ENCODE measurements at regions not wholly inside any gene's neighbourhood (a gene's known extent, or its start where the extent isn't known, plus 50 kb on each side); places are given as distances from the start of the nearest gene placed in this dataset.
A peak's percentile ranks its signal among the peaks of the same experiment; 100 is the strongest.

GRCh38 chr4:123575291-123575690 is 178.7 kb downstream of the SPRY1 start:
- DNase-seq, result no peak

GRCh38 chr4:123577225-123577906 is 180.8 kb downstream of the SPRY1 start:
- DNase-seq, result no peak

- no peak for DNase-seq
Measured at GRCh38 chr4:123578276-123579029, 181.9 kb downstream of the SPRY1 start.

DNA sequence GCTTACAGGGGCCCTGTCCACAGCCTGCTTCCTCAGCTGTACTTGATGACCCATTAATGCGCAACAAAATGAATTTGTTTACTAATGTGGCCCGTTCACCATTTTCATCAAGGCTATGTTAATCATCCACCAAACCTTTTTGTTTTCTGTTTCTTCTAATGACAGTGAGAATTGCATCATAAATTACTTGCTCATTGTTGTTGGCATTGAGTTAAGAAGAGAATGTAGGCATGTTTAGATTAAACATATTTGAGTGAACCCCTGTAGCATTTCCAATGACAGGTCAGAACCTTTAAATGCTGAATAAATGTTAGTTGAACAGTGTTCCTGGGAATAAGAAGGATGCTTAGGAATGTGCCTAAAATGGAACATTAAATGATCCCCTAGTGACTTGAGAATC is 183.4 kb downstream of the SPRY1 start:
- no peak for DNase-seq

DNA sequence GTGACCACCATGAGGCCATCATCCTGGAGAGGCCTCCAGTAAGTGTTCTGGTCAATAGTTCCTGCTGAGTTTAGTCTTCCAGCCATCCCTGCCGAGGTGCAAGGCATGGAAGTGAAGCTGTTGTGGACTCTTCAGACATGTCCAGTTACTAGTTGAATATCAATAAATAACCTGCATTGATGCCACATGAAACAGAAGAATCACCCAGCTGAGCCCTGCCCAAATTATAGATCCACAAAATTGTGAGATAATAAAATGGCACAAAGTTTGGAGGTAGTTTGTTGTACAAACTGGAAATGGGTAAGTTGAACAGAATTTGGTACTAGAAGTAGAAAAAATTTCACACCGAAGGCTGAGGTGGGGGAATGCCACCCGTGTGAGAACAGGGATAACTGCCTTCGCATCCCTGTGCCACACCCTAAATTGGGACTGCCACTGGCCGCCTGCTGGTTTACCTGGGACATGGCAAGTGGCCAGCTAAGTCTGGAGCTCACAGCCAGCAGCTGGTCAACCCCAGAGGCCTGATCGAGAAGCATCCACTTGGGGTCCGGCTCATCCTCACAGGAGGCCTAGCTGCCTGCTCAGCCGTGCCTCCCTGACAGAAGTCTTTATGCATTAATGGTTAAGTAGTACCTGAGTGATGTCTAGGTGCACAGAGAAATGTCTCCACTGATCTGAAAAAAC is 184.5 kb downstream of the SPRY1 start:
- DNase-seq, result no peak

GRCh38 chr4:123581802-123582201 is 185.2 kb downstream of the SPRY1 start:
- no peak for DNase-seq

DNA sequence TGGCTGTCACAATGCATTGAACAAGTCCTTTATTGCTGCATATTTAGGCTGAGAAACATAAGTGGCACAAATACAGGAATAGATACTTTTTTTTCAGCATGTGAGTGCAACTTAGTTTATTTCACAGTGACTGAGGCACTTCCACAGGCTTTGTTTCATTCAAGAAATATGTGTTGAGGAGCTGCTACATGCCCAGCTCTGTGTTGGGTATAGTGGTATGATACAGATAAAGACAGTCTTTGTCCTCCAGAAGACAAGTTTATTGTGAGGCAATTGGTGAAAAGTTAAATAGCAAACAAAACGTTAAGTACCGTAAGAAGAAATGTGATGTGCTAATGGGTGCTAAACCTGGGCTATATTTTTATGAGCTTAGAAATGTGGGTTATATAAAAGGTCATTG is 186.4 kb downstream of the SPRY1 start:
- DNase-seq, result no peak

DNA sequence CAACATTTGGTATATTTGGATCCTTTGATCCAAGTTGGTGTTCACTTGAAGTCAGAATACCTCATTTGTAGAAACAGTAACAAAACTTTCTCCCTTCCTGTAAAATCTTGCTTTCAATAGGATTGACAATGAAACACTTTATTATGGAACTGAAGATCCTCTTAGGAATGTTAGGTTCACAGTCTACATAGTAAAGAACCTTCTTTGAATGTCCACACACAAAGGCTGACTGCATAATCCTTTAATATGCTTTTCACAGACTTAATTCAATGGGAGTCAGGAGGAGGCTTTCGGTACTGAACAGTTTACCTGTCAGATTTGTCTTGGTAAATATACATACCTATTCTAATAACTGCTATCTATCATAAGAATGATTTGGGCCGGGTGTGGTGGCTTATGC is 188.5 kb downstream of the SPRY1 start:
- no peak for DNase-seq

DNA sequence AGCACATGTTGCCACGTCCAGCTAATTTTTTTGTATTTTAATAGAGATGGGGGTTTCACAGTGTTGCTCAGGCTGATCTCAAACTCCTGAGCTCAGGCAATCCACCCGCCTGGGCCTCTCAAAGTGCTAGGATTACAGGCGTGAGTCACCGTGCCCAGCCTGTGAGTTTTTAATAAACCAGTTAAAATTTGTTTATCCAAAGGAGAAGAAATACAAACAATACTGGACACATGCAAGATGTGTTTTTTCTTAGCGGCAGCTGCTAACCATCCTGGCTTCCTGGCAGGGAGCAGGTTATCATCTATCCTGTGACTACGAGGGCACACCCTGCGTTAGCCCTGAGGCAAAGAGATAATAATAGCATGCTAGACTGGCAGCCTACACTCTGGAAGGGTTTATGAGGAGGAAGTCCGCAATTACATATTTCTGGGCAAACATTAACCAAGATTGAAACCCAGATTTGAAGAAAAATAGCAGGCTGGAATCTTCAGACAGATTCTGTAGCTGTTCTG is 191.4 kb downstream of the SPRY1 start:
- DNase-seq, result no peak

- no peak for DNase-seq
Measured at GRCh38 chr4:123588631-123589241, 192.1 kb downstream of the SPRY1 start.

GRCh38 chr4:123589301-123589700 is 192.7 kb downstream of the SPRY1 start:
- no peak for DNase-seq

GRCh38 chr4:123591875-123592274 is 195.3 kb downstream of the SPRY1 start:
- DNase-seq, result no peak

- DNase-seq, result no peak
Measured at GRCh38 chr4:123593655-123594054, 197.1 kb downstream of the SPRY1 start.

GRCh38 chr4:123596805-123597204 is 200.2 kb downstream of the SPRY1 start:
- DNase-seq, result no peak

DNA sequence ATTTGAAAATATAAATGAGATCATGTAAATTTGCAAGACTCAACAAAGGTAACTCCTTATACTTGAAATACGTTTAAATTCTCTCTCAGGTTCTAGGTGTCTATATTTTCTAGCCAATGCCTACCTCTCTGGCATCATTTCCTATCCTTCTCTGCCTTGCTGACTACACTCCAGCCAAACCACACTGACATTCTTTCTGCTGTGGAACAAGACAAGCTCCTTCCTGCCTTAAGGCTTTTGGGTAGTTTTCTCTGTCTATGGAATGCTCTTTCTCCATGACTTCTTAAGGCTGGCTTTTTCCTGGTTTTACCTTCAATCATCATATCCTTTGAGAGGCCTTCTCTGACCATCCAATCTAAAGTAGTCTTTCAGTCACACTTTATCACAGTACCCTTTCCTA is 201.0 kb downstream of the SPRY1 start:
- no peak for DNase-seq

- no peak for DNase-seq
Measured at GRCh38 chr4:123598331-123598730, 201.7 kb downstream of the SPRY1 start.

DNA sequence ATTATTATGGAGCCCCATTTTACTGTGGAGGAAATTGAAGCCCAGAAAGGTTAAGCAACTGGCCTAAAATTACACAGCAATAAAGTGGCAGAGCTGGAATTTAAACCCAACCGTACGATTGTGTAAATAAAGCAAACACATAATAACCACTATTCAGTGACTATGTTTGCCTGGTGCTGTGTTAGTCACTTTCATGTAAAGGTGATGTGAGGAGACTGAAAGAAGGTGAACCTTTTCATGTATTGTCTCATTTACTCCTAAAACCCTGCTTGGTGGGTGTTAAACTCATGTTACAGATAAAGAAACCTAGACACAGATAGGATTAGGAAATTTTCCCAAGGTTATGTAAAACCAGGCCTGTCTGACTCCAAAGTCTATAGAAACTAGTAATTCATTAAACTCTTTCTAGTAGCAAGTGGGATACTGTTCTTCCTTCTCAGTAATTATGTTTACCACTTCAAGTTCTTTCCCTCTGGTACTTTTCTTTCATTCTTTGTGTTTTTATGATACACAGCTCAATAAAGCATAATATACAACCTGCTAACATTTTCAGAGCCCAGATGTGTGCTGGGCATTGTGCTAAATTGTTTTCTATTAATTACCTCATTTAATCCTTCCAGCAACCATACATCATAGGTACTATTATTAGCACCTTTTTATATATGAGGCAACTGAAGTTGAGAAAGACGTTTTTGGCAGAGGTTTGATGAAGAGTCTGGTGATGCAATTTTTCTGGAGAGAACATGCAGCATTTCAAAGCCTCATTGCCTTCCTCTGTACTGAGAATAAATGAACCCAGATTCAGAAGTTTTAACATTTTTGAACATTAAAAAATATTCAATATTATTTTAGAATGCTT is 202.7 kb downstream of the SPRY1 start:
- DNase-seq, result no peak

GRCh38 chr4:123599920-123600810 is 203.6 kb downstream of the SPRY1 start:
- peak; percentile 64 for DNase-seq

- no peak for DNase-seq
Measured at GRCh38 chr4:123600987-123601904, 204.7 kb downstream of the SPRY1 start.

DNA sequence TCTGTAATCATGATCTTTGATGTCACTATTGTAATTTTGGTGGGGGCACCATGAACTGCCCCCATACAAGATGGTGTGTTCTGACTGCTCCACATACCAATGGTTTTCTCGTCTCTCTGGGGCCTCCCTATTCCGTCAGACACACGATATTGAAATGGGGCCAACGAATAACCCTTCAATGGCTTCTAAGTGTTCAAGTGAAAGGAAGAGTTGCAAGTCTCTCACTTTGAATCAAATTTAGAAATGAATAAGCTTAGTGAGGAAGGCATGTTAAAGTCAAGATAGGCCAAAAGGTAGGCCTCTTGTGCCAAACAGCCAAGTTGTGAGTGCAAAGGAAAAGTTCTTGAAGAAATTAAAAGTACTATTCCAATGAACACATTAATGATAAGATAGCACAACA is 205.4 kb downstream of the SPRY1 start:
- DNase-seq, result no peak

All from CD4-positive, alpha-beta T cell treated with Interleukin-6 for 4 hours (primary cell).